NCI-H510A (cell line): ENCODE measurements at regions not wholly inside any gene's neighbourhood (a gene's known extent, or its start where the extent isn't known, plus 50 kb on each side); places are given as distances from the start of the nearest gene placed in this dataset.

Experiments used
- DNase-seq: peaks from one replicate; lab custom pipeline; 2025; lab: John Stamatoyannopoulos, UW

GRCh38 chr5:3957658-3958057 is 362.0 kb downstream of the IRX1 start:
- no peak for DNase-seq

- DNase-seq = no peak
Measured at GRCh38 chr5:3958389-3958788, 362.8 kb downstream of the IRX1 start.

- no peak for DNase-seq
Measured at GRCh38 chr5:3962113-3962512, 366.5 kb downstream of the IRX1 start.

- DNase-seq = no peak
Measured at GRCh38 chr5:3963652-3964051, 368.0 kb downstream of the IRX1 start.

- DNase-seq = no peak
Measured at GRCh38 chr5:3980156-3980555, 384.5 kb downstream of the IRX1 start.

GRCh38 chr5:3987867-3988266 is 392.2 kb downstream of the IRX1 start:
- no peak for DNase-seq

GRCh38 chr5:3993856-3994473 is 398.3 kb downstream of the IRX1 start:
- DNase-seq = no peak

- DNase-seq = no peak
Measured at GRCh38 chr5:3994628-3995027, 399.0 kb downstream of the IRX1 start.

- no peak for DNase-seq
Measured at GRCh38 chr5:3995954-3996619, 400.5 kb downstream of the IRX1 start.

- no peak for DNase-seq
Measured at GRCh38 chr5:3996707-3997336, 401.2 kb downstream of the IRX1 start.

- DNase-seq = no peak
Measured at GRCh38 chr5:3997670-3998069, 402.0 kb downstream of the IRX1 start.

GRCh38 chr5:3999929-4000328 is 404.3 kb downstream of the IRX1 start:
- no peak for DNase-seq

GRCh38 chr5:4001004-4001403 is 405.4 kb downstream of the IRX1 start:
- DNase-seq = no peak

GRCh38 chr5:4001758-4002533 is 406.3 kb downstream of the IRX1 start:
- DNase-seq = no peak

- DNase-seq = no peak
Measured at GRCh38 chr5:4005335-4005734, 409.7 kb downstream of the IRX1 start.

GRCh38 chr5:4007001-4007400 is 411.4 kb downstream of the IRX1 start:
- DNase-seq = no peak

- DNase-seq = no peak
Measured at GRCh38 chr5:4011943-4012342, 416.3 kb downstream of the IRX1 start.

- no peak for DNase-seq
Measured at GRCh38 chr5:4013106-4013898, 417.7 kb downstream of the IRX1 start.

- DNase-seq = no peak
Measured at GRCh38 chr5:4015709-4016108, 420.1 kb downstream of the IRX1 start.

GRCh38 chr5:4017076-4017803 is 421.6 kb downstream of the IRX1 start:
- DNase-seq = no peak

- no peak for DNase-seq
Measured at GRCh38 chr5:4018007-4018406, 422.4 kb downstream of the IRX1 start.
